GM18868 (cell line): ENCODE measurements at regions not wholly inside any gene's neighbourhood (a gene's known extent, or its start where the extent isn't known, plus 50 kb on each side); places are given as distances from the start of the nearest gene placed in this dataset.
"Not testable (repeated sequence)": the region's sequence is repeated elsewhere in the genome, so short reads cannot be mapped to it uniquely, and the experiment has no call there.

Experiments used
- ATAC-seq: cut with Tn5 transposase; IDR thresholded peaks from one replicate; pipeline ENCODE4 v1.9.1; 2021; ENCODE audit warnings: mild to moderate bottlenecking, moderate library complexity; ENCODE audit not compliant: unreplicated experiment

- no peak for ATAC-seq
These were observed 99.8 kb downstream of the KPNA2 start for GRCh38 chr17:68135141-68135887.

GRCh38 chr17:68141050-68141449, 105.5 kb downstream of the KPNA2 start:
- ATAC-seq: no peak

GRCh38 chr17:68142595-68142994, 105.2 kb upstream of the AMZ2 start:
- ATAC-seq: no peak

GRCh38 chr17:68143425-68143824, 104.4 kb upstream of the AMZ2 start:
- no peak for ATAC-seq

- ATAC-seq: no peak
These were observed 102.8 kb upstream of the AMZ2 start for GRCh38 chr17:68145088-68145487.

- ATAC-seq: no peak
These were observed 98.9 kb upstream of the AMZ2 start for GRCh38 chr17:68148936-68149335.

- no peak for ATAC-seq
These were observed 95.7 kb upstream of the AMZ2 start for GRCh38 chr17:68152161-68152571.

GRCh38 chr17:68155692-68156091, 92.2 kb upstream of the AMZ2 start:
- no peak for ATAC-seq

- no peak for ATAC-seq
These were observed 86.0 kb upstream of the AMZ2 start for GRCh38 chr17:68161644-68162428.

GRCh38 chr17:68168273-68169164, 79.3 kb upstream of the AMZ2 start:
- ATAC-seq: not testable (repeated sequence)

- ATAC-seq: not testable (repeated sequence)
These were observed 78.5 kb upstream of the AMZ2 start for GRCh38 chr17:68169165-68169821.

- no peak for ATAC-seq
These were observed 78.0 kb upstream of the AMZ2 start for GRCh38 chr17:68169840-68170239.

- ATAC-seq: no peak
These were observed 77.6 kb upstream of the AMZ2 start for GRCh38 chr17:68170246-68170645.

- ATAC-seq: peak; percentile 61
These were observed 75.3 kb upstream of the AMZ2 start for GRCh38 chr17:68172461-68172954.

- ATAC-seq: no peak
These were observed 72.4 kb upstream of the AMZ2 start for GRCh38 chr17:68175416-68175815.

GRCh38 chr17:68175905-68176304, 71.9 kb upstream of the AMZ2 start:
- ATAC-seq: no peak

GRCh38 chr17:68176718-68177117, 71.1 kb upstream of the AMZ2 start:
- ATAC-seq: no peak

- no peak for ATAC-seq
These were observed 69.0 kb upstream of the AMZ2 start for GRCh38 chr17:68178831-68179230.

- ATAC-seq: no peak
These were observed 68.5 kb upstream of the AMZ2 start for GRCh38 chr17:68179236-68179925.

- ATAC-seq: no peak
These were observed 67.9 kb upstream of the AMZ2 start for GRCh38 chr17:68179926-68180285.
